ENCODE measurements at regions not wholly inside any gene's neighbourhood (a gene's known extent, or its start where the extent isn't known, plus 50 kb on each side); places are given as distances from the start of the nearest gene placed in this dataset.
A peak's percentile ranks its signal among the peaks of the same experiment; 100 is the strongest.

DNA sequence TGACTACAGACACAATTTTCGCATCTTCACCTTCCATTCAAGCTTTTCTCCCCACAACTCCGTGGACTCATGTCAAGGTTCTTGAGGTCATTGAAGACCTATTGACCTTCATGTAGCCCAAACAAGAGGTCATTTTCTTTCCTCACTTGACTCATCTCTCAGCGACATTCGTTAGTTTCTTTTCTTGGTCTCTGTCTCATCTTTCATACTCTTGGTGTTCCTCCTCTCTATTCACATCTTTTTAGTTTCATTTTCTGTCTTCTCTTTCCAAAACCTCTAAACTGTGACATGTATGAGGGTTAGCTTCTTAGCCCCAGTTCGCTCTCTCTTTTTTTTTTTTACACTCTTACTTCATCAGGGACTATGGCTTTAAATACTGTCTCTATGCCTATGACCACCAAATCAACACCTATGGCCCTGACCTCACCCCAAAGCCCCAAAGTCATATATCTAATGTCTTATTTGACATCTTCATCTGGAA is 128.6 kb upstream of the BACH2 start:
- H3K27me3 Mint-ChIP-seq, result no peaks in the 10 kb centered on the region
- H3K4me3 Mint-ChIP-seq, result peak overlapping the region; percentile 72
- H3K36me3 Mint-ChIP-seq, result peaks cover 10% of the 10 kb centered on the region
- H3K9me3 Mint-ChIP-seq, result peaks cover 8% of the 10 kb centered on the region
- H3K4me1 Mint-ChIP-seq, result peaks cover 11% of the 10 kb centered on the region
- ATAC-seq (ENCODE audit: low read depth), result peak; percentile 94
- H3K27ac Mint-ChIP-seq, result peak overlapping the region; percentile 83
- no peak for DNase-seq (ENCODE audit: low spot score in 2 of 2)

DNA sequence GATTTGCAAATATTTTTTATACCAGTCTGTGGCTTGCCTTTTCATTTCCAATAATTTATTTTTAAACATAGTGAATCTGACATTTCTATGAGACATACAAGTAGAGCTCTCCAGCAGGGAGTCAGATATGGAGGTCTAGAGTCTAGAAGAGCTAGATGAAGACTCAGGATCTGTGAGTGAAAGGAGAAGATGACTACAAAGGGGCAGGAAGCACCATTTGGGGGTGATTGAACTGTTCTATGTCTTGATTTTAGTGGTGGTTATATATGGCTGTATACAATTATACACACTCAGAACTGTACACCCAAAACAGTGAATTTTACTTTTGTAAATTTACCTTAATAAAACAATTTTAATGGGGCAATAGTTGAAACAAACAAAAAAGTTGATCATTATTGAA is 127.9 kb upstream of the BACH2 start:
- peaks cover 8% of the 10 kb centered on the region for H3K9me3 Mint-ChIP-seq
- ATAC-seq (ENCODE audit: low read depth), result no peak
- no peak for DNase-seq (ENCODE audit: low spot score in 2 of 2)
- no peaks in the 10 kb centered on the region for H3K27me3 Mint-ChIP-seq
- H3K4me3 Mint-ChIP-seq, result no peak overlapping the region
- H3K36me3 Mint-ChIP-seq, result peaks cover 10% of the 10 kb centered on the region
- H3K27ac Mint-ChIP-seq, result no peak overlapping the region
- H3K4me1 Mint-ChIP-seq, result peaks cover 11% of the 10 kb centered on the region

DNA sequence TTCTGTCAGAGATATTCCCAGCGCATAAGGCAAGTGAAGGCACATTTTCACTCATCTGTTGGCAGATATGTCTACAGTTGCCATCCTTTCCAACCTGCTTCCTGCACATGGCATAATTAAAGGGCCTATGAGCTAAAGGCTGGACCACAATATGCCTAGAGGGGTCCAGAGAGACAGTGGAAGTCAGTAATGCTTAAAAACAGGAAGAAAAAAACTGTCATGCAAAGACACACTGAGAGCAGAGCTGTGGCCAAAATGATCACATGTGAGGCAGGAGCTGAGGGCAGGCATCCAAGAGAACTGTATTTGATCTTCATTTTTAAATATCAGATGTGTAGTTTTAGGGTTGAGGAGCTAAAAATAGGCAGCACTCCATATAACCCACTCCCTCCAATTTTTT is 125.0 kb upstream of the BACH2 start:
- Mint-ChIP-seq H3K36me3 (peaks cover 2% of the 10 kb centered on the region), H3K27ac (no peak overlapping the region), H3K4me3 (no peak overlapping the region), H3K4me1 (peaks cover 13% of the 10 kb centered on the region), H3K9me3 (peaks cover under 1% of the 10 kb centered on the region), H3K27me3 (no peaks in the 10 kb centered on the region)
- DNase-seq (ENCODE audit: low spot score in 2 of 2), result no peak
- ATAC-seq (ENCODE audit: low read depth), result no peak

DNA sequence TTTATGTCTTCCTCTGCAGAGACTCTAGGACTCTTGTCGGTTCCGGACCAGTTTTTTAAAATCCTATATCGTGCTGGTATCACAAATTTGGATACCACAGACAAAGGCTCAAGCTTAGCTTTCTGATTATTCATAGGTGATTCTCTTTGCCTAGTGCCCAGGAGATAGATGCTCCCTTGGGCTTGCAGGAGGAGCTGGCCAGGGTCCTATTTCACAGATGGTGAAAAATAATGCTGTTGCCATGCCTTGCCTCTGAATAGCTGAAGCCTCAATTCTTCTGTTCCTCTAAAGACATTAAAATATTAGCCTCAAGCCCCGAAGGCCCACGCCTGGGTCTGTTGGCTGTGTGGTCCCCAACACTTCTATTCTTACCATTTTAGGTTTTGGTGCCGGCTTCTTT is 123.9 kb upstream of the BACH2 start:
- H3K27me3 Mint-ChIP-seq, result no peaks in the 10 kb centered on the region
- no peak for DNase-seq (ENCODE audit: low spot score in 2 of 2)
- no peak overlapping the region for H3K27ac Mint-ChIP-seq
- H3K4me3 Mint-ChIP-seq, result no peak overlapping the region
- H3K4me1 Mint-ChIP-seq, result peaks cover 8% of the 10 kb centered on the region
- no peaks in the 10 kb centered on the region for H3K9me3 Mint-ChIP-seq
- no peak for ATAC-seq (ENCODE audit: low read depth)
- H3K36me3 Mint-ChIP-seq, result peaks cover 2% of the 10 kb centered on the region

DNA sequence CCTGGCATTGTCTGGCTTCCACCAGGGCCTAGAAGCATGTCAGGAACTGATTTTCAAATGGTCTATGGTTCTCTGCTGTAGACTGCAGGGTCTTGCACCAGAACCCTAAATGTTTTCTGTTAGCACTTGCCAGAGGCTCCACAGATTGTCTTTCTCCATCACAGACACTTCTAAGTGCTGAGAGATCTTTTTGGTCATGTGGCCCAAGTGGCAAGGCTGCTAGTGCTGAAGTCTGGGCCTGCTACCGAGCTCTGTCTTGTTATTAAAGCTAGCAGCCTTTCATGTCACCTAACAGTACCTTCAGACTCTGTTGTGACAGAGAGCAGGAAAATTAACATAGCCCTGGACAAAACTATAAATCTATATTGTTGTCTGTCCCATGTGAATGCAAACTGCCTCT is 120.7 kb upstream of the BACH2 start:
- Mint-ChIP-seq H3K27ac (no peak overlapping the region), H3K4me1 (peaks cover 15% of the 10 kb centered on the region), H3K9me3 (no peaks in the 10 kb centered on the region), H3K4me3 (no peak overlapping the region), H3K36me3 (no peaks in the 10 kb centered on the region), H3K27me3 (no peaks in the 10 kb centered on the region)
- ATAC-seq (ENCODE audit: low read depth), result no peak
- DNase-seq (ENCODE audit: low spot score in 2 of 2), result no peak

DNA sequence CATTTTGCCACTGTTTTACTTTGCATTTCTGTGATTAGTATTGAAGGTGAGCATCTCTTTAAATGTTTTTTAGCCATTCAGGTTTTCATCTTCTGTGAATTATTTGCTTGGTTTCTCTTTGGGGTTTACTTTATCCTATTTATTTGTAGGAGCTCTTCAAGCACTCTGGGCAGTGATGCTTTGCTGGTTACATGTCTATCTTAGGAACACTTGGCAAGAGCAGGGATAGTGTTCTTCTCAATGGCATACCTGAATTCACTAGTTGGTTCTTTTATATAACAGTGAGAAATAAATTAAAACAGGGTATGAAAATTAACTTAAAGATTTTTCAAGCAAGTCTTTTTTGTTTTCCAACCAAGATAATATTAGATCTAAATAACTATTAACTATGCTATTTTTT is 119.7 kb upstream of the BACH2 start:
- DNase-seq (ENCODE audit: low spot score in 2 of 2), result no peak
- no peak for ATAC-seq (ENCODE audit: low read depth)
- Mint-ChIP-seq H3K4me3 (no peak overlapping the region), H3K36me3 (no peaks in the 10 kb centered on the region), H3K27me3 (no peaks in the 10 kb centered on the region), H3K4me1 (peaks cover 22% of the 10 kb centered on the region), H3K9me3 (no peaks in the 10 kb centered on the region), H3K27ac (no peak overlapping the region)

DNA sequence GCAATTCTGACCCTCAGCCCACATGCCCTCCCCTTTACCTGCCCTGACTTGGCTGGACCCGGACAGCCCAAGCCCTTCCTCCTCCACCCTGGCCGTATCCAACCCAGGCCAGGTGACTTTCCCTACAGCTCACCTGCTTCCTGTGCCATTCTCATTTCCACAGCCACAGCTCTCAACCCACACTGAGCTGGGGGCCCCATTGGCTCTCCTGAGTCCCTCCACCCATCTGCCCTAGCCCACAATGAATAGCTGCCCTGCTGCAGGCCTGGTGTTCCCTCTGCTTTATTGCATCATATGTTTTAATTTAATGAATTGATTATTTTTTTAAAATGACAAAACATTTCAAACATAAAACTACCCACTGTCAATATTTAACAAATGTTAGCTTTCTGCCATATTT is 118.5 kb upstream of the BACH2 start:
- Mint-ChIP-seq H3K4me1 (peaks cover 26% of the 10 kb centered on the region), H3K4me3 (no peak overlapping the region), H3K27me3 (no peaks in the 10 kb centered on the region), H3K9me3 (no peaks in the 10 kb centered on the region), H3K27ac (no peak overlapping the region), H3K36me3 (no peaks in the 10 kb centered on the region)
- DNase-seq (ENCODE audit: low spot score in 2 of 2) (no peak), ATAC-seq (ENCODE audit: low read depth) (no peak)

DNA sequence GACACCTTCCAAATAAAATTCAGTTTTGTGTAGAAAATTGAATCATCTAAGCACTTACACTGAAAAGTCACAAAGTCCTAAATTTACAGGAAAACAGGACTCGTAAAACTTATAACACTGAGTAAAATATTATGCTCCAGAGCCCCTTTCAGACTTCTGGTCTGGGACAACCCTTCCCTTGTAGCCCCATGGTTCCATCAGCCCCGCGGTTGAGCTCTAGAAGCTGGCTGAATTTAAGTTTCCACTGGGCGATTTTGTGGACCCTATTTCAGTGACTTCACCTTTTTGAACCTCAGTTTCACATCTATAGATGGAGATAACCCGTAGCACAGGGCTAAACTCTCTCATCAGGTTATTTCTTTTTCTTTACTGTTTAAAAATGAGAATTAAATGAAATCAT is 117.7 kb upstream of the BACH2 start:
- Mint-ChIP-seq H3K27ac (peak overlapping the region; percentile 93), H3K4me3 (no peak overlapping the region), H3K4me1 (peaks cover 26% of the 10 kb centered on the region), H3K27me3 (no peaks in the 10 kb centered on the region), H3K9me3 (no peaks in the 10 kb centered on the region), H3K36me3 (no peaks in the 10 kb centered on the region)
- ATAC-seq (ENCODE audit: low read depth) (no peak), DNase-seq (ENCODE audit: low spot score in 2 of 2) (no peak)

DNA sequence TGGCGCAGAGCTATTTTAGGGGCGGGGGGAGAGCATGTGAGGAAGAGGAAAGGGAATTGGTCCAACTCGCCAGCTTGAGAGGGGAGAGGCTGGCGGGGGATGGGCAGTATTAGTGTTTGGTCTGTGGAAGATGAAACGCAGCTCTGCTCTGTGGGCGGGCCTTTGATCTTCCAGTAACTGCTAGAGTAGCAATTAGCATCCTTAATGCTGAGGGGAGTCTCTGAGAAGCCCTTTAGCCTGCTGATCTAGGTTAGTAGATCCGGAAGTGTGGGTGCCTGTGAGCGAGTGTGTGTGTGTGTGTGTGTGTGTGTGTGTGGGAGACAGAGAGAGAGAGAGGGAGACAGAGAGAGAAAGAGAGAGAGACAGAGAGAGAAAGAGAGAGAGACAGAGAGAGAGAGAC is 117.2 kb upstream of the BACH2 start:
- DNase-seq (ENCODE audit: low spot score in 2 of 2) (peak; percentile 31 to 43), ATAC-seq (ENCODE audit: low read depth) (peak; percentile 75)
- H3K36me3 Mint-ChIP-seq, result no peaks in the 10 kb centered on the region
- peak overlapping the region; percentile 35 for H3K4me3 Mint-ChIP-seq
- H3K4me1 Mint-ChIP-seq, result peaks cover 26% of the 10 kb centered on the region
- no peaks in the 10 kb centered on the region for H3K27me3 Mint-ChIP-seq
- H3K9me3 Mint-ChIP-seq, result no peaks in the 10 kb centered on the region
- peak overlapping the region; percentile 93 for H3K27ac Mint-ChIP-seq

DNA sequence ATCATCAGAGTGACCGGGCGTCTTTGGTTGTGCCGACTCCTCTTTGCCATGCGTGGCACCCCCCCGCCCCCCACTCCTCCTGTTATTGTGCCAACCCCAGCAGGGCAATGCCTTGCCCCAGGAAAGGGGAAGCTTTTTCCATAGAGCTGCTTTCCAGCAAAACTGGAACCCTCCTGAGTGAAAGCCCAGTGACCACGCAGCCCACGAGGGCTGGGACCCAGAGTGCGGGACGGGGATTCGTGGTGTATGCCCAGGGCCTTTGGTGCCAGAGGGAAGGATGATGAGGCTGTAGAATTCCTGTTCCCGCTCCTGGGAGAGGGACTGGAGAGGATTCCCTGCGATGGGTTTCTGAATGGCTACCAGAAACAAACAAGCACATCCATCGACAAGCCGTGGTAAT is 116.8 kb upstream of the BACH2 start:
- Mint-ChIP-seq H3K27me3 (no peaks in the 10 kb centered on the region), H3K4me3 (peak overlapping the region; percentile 35), H3K4me1 (peaks cover 25% of the 10 kb centered on the region), H3K27ac (peak overlapping the region; percentile 93), H3K9me3 (no peaks in the 10 kb centered on the region), H3K36me3 (no peaks in the 10 kb centered on the region)
- no peak for ATAC-seq (ENCODE audit: low read depth)
- DNase-seq (ENCODE audit: low spot score in 2 of 2), result no peak

DNA sequence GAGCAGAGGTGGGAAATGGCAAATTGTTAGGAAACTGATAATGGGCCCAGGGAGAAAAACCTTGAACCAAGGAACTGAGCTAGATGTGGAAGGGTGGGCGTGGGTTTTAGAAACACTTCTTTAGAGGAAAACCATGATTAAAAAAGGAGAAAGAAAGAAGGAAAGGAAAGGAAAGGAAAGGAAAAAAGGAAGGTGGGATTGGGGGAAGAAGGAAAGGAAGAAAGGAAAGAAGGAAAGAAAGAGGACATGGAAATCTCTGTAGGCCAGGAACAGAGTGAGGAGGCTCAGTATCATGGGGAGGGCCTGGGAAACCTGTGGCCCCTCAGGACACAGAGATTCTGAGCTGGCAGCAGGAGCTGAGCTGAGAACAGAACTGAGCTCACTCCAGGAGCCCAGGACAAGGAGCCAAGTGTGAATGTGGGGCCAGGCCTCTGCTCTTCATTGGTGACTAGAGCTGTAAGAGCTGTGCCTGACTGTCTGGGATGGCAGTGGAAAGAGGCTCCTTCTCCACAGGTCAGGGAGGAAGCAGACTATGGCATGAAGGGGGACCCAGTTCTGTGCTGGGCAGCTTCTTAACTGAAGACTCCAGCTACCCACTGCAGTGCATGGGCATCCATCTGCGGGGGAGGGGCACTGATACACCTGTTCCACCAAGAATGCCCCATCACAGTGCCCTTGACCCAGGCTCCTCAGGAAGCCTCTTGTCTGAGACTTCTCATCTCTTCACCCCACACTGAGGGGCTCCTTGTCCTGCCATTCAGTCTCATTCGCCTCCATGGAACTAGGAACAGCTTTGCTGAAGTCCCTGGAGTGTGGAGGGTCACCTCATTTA is 116.1 kb upstream of the BACH2 start:
- no peaks in the 10 kb centered on the region for H3K9me3 Mint-ChIP-seq
- ATAC-seq (ENCODE audit: low read depth) (no peak), DNase-seq (ENCODE audit: low spot score in 2 of 2) (no peak)
- H3K27ac Mint-ChIP-seq, result peak overlapping the region; percentile 19
- H3K4me3 Mint-ChIP-seq, result no peak overlapping the region
- H3K4me1 Mint-ChIP-seq, result peaks cover 25% of the 10 kb centered on the region
- no peaks in the 10 kb centered on the region for H3K36me3 Mint-ChIP-seq
- no peaks in the 10 kb centered on the region for H3K27me3 Mint-ChIP-seq

DNA sequence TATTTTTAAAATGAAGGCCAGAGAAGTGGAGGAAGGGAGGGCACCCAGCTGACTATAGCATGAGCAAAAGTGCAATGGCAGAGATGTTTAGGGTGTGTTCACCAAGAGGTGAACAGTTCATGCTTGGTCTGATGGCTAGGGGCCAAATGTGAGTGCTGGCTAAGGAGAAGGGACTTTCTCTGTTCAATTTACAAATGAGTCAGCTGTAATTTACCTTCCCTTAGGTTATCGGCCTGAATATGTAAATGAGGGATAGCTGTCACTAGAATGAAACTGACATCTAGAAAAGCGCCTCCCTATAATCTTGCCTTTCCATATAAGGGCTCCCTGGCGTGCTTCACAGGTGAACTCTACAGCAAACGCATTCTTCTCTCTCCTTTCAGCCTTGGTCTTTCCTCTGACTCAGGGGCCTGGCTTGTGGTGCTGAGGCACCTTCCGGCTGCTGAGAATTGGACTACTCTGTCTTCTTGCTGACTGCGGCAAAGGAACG is 114.7 kb upstream of the BACH2 start:
- Mint-ChIP-seq H3K36me3 (peaks cover 2% of the 10 kb centered on the region), H3K27ac (peak overlapping the region; percentile 28), H3K27me3 (peaks cover 2% of the 10 kb centered on the region), H3K4me1 (peaks cover 25% of the 10 kb centered on the region), H3K9me3 (no peaks in the 10 kb centered on the region), H3K4me3 (peak overlapping the region; percentile 47)
- peak; percentile 79 for ATAC-seq (ENCODE audit: low read depth)
- DNase-seq (ENCODE audit: low spot score in 2 of 2), result peak in 1 of 2 donors; percentile 38

DNA sequence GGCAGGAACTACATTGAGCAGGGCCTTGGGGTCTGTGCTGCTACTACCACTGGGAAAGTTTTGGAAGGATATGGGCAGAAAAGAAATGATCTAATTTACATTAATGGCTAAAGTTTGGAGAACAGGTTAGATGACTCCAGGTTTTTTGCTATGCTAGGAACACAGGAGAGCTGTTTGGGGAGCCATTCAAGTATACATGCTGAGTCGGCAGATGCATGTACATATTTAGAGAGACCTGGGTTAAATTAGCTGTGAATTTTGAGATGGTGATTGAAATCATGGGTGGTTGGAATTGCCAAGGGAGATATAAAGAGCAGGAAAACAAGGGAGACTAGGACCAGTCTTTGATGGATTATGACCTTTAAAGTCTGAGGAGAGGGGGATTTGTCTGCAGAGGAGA is 113.1 kb upstream of the BACH2 start:
- Mint-ChIP-seq H3K9me3 (no peaks in the 10 kb centered on the region), H3K27ac (no peak overlapping the region), H3K4me3 (no peak overlapping the region), H3K36me3 (peaks cover 2% of the 10 kb centered on the region), H3K27me3 (peaks cover 7% of the 10 kb centered on the region), H3K4me1 (peaks cover 25% of the 10 kb centered on the region)
- DNase-seq (ENCODE audit: low spot score in 2 of 2), result no peak
- ATAC-seq (ENCODE audit: low read depth), result no peak

DNA sequence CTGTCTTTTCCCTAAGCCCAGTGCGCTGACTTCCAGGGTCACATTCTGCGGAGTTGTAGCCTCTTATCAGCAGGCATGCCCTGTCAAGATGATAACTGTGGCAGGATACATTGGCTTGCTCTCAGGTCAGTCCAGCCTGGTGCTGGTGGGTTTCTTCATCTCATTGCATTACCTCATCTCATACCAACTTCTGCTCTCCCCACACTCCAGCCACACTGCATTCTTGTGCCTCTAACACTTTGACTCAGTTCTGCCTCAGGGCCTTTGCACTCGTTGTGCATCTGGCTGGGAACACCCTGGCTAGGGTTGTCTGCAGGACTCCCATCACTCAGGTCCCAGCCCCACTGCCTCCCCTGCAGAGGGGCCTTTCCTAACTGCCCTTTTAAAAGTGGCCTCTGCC is 110.3 kb upstream of the BACH2 start:
- Mint-ChIP-seq H3K27me3 (peaks cover 14% of the 10 kb centered on the region), H3K9me3 (no peaks in the 10 kb centered on the region), H3K4me3 (no peak overlapping the region), H3K36me3 (peaks cover 2% of the 10 kb centered on the region), H3K27ac (no peak overlapping the region), H3K4me1 (peaks cover 22% of the 10 kb centered on the region)
- ATAC-seq (ENCODE audit: low read depth) (no peak), DNase-seq (ENCODE audit: low spot score in 2 of 2) (no peak)
